Activated naive CD4-positive, alpha-beta T cell treated with anti-CD3 and anti-CD28 coated beads for 36 hours (primary cell): ENCODE measurements at regions not wholly inside any gene's neighbourhood (a gene's known extent, or its start where the extent isn't known, plus 50 kb on each side); places are given as distances from the start of the nearest gene placed in this dataset.

ENCODE experiments used
- CTCF ChIA-PET: fragments of 350-600 bp; sonication (Branson Sonifier 250); formaldehyde crosslinking; loops from one replicate; lab custom pipeline; 2021; ENCODE audit warnings: antibody characterized with exemption; lab: Charles Lee
- DNase-seq: peaks from one replicate; pipeline ENCODE4 v3.0.0-alpha.2; 2020
- H3K27ac Mint-ChIP-seq: one replicate; pipeline ENCODE4 v1.8.0; 2021; ENCODE audit warnings: mild to moderate bottlenecking, mixed read lengths
- H3K27me3 Mint-ChIP-seq: one replicate; pipeline ENCODE4 v1.8.0; 2021; ENCODE audit warnings: low read depth, mixed read lengths
- H3K36me3 Mint-ChIP-seq: one replicate; pipeline ENCODE4 v1.8.0; 2021; ENCODE audit warnings: low read depth, mixed read lengths
- H3K4me1 Mint-ChIP-seq: one replicate; pipeline ENCODE4 v1.8.0; 2021; ENCODE audit warnings: low read depth, mixed read lengths
- H3K4me3 Mint-ChIP-seq: one replicate; pipeline ENCODE4 v1.8.0; 2021; ENCODE audit warnings: mild to moderate bottlenecking, moderate library complexity, mixed read lengths
- H3K9me3 Mint-ChIP-seq: one replicate; pipeline ENCODE4 v1.8.0; 2021; ENCODE audit warnings: mixed read lengths
- intact Hi-C: fragments of 100-400 bp; cut with micrococcal nuclease; formaldehyde crosslinking; loops from one replicate; pipeline ENCODE4 v1.15.1; 2023

- Mint-ChIP-seq H3K36me3 (no peaks in the 10 kb centered on the region), H3K27ac (no peak overlapping the region), H3K9me3 (no peaks in the 10 kb centered on the region), H3K4me1 (no peaks in the 10 kb centered on the region), H3K4me3 (no peak overlapping the region), H3K27me3 (no peaks in the 10 kb centered on the region)
- no peak for DNase-seq
- intact Hi-C loops, result no loop called here
- CTCF ChIA-PET, result no interaction called here
These were observed 87.1 kb upstream of the SLITRK3 start for GRCh38 chr3:165283328-165283727.

- no peaks in the 10 kb centered on the region for H3K27me3 Mint-ChIP-seq
- intact Hi-C loops, result no loop called here
- H3K4me3 Mint-ChIP-seq, result no peak overlapping the region
These were observed 83.3 kb upstream of the SLITRK3 start for GRCh38 chr3:165279471-165279870.

GRCh38 chr3:165273411-165273810 lies 77.2 kb upstream of the SLITRK3 start:
- Mint-ChIP-seq H3K36me3 (no peaks in the 10 kb centered on the region), H3K27ac (no peak overlapping the region), H3K9me3 (peaks cover 8% of the 10 kb centered on the region), H3K27me3 (no peaks in the 10 kb centered on the region), H3K4me3 (no peak overlapping the region), H3K4me1 (no peaks in the 10 kb centered on the region)
- intact Hi-C loops, result no loop called here
- no peak for DNase-seq
- CTCF ChIA-PET, result no interaction called here

More at GRCh38 chr3:165279471-165279870, 83.3 kb upstream of the SLITRK3 start:
- Mint-ChIP-seq H3K36me3 (no peaks in the 10 kb centered on the region), H3K27ac (no peak overlapping the region), H3K9me3 (peaks cover 6% of the 10 kb centered on the region), H3K4me1 (no peaks in the 10 kb centered on the region)
- DNase-seq, result no peak
- CTCF ChIA-PET, result no interaction called here

GRCh38 chr3:165259541-165260193 lies 63.5 kb upstream of the SLITRK3 start:
- Mint-ChIP-seq H3K4me3 (no peak overlapping the region), H3K27ac (no peak overlapping the region), H3K4me1 (no peaks in the 10 kb centered on the region), H3K9me3 (peaks cover 5% of the 10 kb centered on the region), H3K27me3 (no peaks in the 10 kb centered on the region), H3K36me3 (no peaks in the 10 kb centered on the region)
- intact Hi-C loops, result no loop called here
- CTCF ChIA-PET, result interaction anchor here (0.6 kb wide), 1 partner anchor 422 kb away, joined by 3 read pairs; no protein-coding TSS in a partner anchor
- no peak for DNase-seq

- intact Hi-C loops, result no loop called here
- H3K4me1 Mint-ChIP-seq, result no peaks in the 10 kb centered on the region
- no peak for DNase-seq
- peaks cover 6% of the 10 kb centered on the region for H3K9me3 Mint-ChIP-seq
- H3K27me3 Mint-ChIP-seq, result no peaks in the 10 kb centered on the region
- no peaks in the 10 kb centered on the region for H3K36me3 Mint-ChIP-seq
- no peak overlapping the region for H3K27ac Mint-ChIP-seq
- H3K4me3 Mint-ChIP-seq, result no peak overlapping the region
- CTCF ChIA-PET, result interaction anchor here (1.3 kb wide), 1 partner anchor 50 kb away, joined by 3 read pairs; no protein-coding TSS in a partner anchor
These were observed 60.4 kb upstream of the SLITRK3 start for GRCh38 chr3:165256554-165257065.

GRCh38 chr3:165254812-165255211 lies 58.6 kb upstream of the SLITRK3 start:
- Mint-ChIP-seq H3K4me3 (no peak overlapping the region), H3K9me3 (peaks cover 4% of the 10 kb centered on the region), H3K27me3 (no peaks in the 10 kb centered on the region), H3K36me3 (no peaks in the 10 kb centered on the region), H3K27ac (no peak overlapping the region), H3K4me1 (no peaks in the 10 kb centered on the region)
- intact Hi-C loops, result no loop called here
- CTCF ChIA-PET, result no interaction called here
- DNase-seq, result no peak
